CD14-positive monocyte (primary cell): ENCODE measurements at regions not wholly inside any gene's neighbourhood (a gene's known extent, or its start where the extent isn't known, plus 50 kb on each side); places are given as distances from the start of the nearest gene placed in this dataset.
"Not testable (repeated sequence)": the region's sequence is repeated elsewhere in the genome, so short reads cannot be mapped to it uniquely, and the experiment has no call there.

ENCODE experiments used
- DNase-seq, 3 donors: peaks; one replicate each; pipeline ENCODE4 v3.0.0-alpha.2; 2011 to 2022
- H2AFZ ChIP-seq: 2 replicates; pipeline ENCODE4 v1.6.0; 2012; ENCODE audit warnings: mild to moderate bottlenecking, low read depth, low read length, inconsistent platforms; ENCODE audit not compliant: insufficient read depth, poor library complexity, severe bottlenecking
- H3K27ac ChIP-seq, 2 donors: 1 replicate in 1 of 2; 2 replicates in 1 of 2; pipeline ENCODE4 v1.5.1; 2012 to 2013; ENCODE audit warnings: low read length in 2 of 2, control low read depth in 1 of 2, inconsistent platforms in 1 of 2, low read depth in 1 of 2, mild to moderate bottlenecking in 1 of 2
- H3K27me3 ChIP-seq, 2 donors: one replicate each; pipeline versions ENCODE4 v1.6.0 to v1.6.1; 2011 to 2013; ENCODE audit warnings: low read length in 2 of 2; ENCODE audit not compliant: control insufficient read depth in 2 of 2, insufficient read depth in 2 of 2
- H3K36me3 ChIP-seq, 2 donors: replicated peaks in 1 of 2; 1 replicate in 1 of 2; 2 replicates in 1 of 2; pipeline versions ENCODE4 v1.5.1 to v1.6.1; 2012 to 2013; ENCODE audit warnings: low read length in 2 of 2, control low read depth in 1 of 2, inconsistent platforms in 1 of 2, mild to moderate bottlenecking in 1 of 2; ENCODE audit not compliant: insufficient read depth in 2 of 2, control insufficient read depth in 1 of 2
- H3K4me1 ChIP-seq, 2 donors: 1 replicate in 1 of 2; 2 replicates in 1 of 2; pipeline versions ENCODE4 v1.5.1 to v1.6.1; 2012 to 2013; ENCODE audit warnings: low read length in 2 of 2, control low read depth in 1 of 2, inconsistent platforms in 1 of 2, mild to moderate bottlenecking in 1 of 2, moderate library complexity in 1 of 2; ENCODE audit not compliant: insufficient read depth in 2 of 2, control insufficient read depth in 1 of 2
- H3K4me2 ChIP-seq: replicated peaks from 2 replicates; pipeline ENCODE3; 2012; ENCODE audit warnings: low read length, moderate library complexity, mild to moderate bottlenecking; ENCODE audit not compliant: poor library complexity, severe bottlenecking; ENCODE audit errors: extremely low read depth
- H3K4me3 ChIP-seq, 3 experiments: fragments of 200-600 bp in 1 of 3; sonication (generic) in 1 of 3; replicated peaks in 1 of 3; 1 replicate in 2 of 3; 2 replicates in 1 of 3; pipeline ENCODE4 v1.5.1; 2011 to 2013; ENCODE audit warnings: low read length in 3 of 3, mild to moderate bottlenecking in 3 of 3, control low read depth in 2 of 3, low read depth in 2 of 3, inconsistent platforms in 1 of 3, moderate library complexity in 1 of 3
- H3K79me2 ChIP-seq: 2 replicates; pipeline ENCODE4 v1.6.0; 2012; ENCODE audit warnings: mild to moderate bottlenecking, control low read depth, inconsistent platforms, low read length, moderate library complexity; ENCODE audit not compliant: insufficient read depth
- H3K9ac ChIP-seq: 2 replicates; pipeline ENCODE4 v1.6.0; 2017; ENCODE audit warnings: low read length, mild to moderate bottlenecking; ENCODE audit not compliant: insufficient read depth, poor library complexity, severe bottlenecking
- H3K9me3 ChIP-seq, 2 donors: replicated peaks in 1 of 2; 1 replicate in 1 of 2; 2 replicates in 1 of 2; pipeline versions ENCODE4 v1.5.1 to v1.6.1; 2012 to 2013; ENCODE audit warnings: low read length in 2 of 2, control low read depth in 1 of 2; ENCODE audit not compliant: control insufficient read depth in 1 of 2, insufficient read depth in 1 of 2
- H4K20me1 ChIP-seq: 2 replicates; pipeline ENCODE4 v1.6.0; 2012; ENCODE audit warnings: mild to moderate bottlenecking, low read length, control low read depth, moderate library complexity; ENCODE audit not compliant: insufficient read depth
- H3K27ac Mint-ChIP-seq, 7 donors: one replicate each; pipeline ENCODE4 v1.8.0; 2020; ENCODE audit warnings: mild to moderate bottlenecking in 7 of 7, mixed read lengths in 7 of 7, moderate library complexity in 6 of 7, inconsistent platforms in 2 of 7
- H3K27me3 Mint-ChIP-seq, 3 donors: one replicate each; pipeline ENCODE4 v1.8.0; 2021 to 2022; ENCODE audit warnings: low read depth in 3 of 3, mild to moderate bottlenecking in 3 of 3, mixed read lengths in 3 of 3, moderate library complexity in 3 of 3, inconsistent platforms in 1 of 3
- H3K36me3 Mint-ChIP-seq, 2 donors: one replicate each; pipeline ENCODE4 v1.8.0; 2020; ENCODE audit warnings: mixed read lengths in 2 of 2, inconsistent platforms in 1 of 2, mild to moderate bottlenecking in 1 of 2
- H3K4me1 Mint-ChIP-seq: one replicate; pipeline ENCODE4 v1.8.0; 2020; ENCODE audit warnings: mild to moderate bottlenecking, mixed read lengths
- H3K4me3 Mint-ChIP-seq, 2 donors: one replicate each; pipeline ENCODE4 v1.8.0; 2020; ENCODE audit warnings: mild to moderate bottlenecking in 2 of 2, mixed read lengths in 2 of 2, moderate library complexity in 1 of 2
- H3K9me3 Mint-ChIP-seq, 7 donors: one replicate each; pipeline ENCODE4 v1.8.0; 2020 to 2022; ENCODE audit warnings: mixed read lengths in 7 of 7, mild to moderate bottlenecking in 6 of 7, moderate library complexity in 6 of 7, inconsistent platforms in 2 of 7
- WGBS: methylation state at CpG from one replicate; pipeline ENCODE4 v1.1.5; 2013; ENCODE audit warnings: missing lambda C conversion rate; ENCODE audit not compliant: insufficient coverage; 5-methylcytosine and 5-hydroxymethylcytosine counted together
- intact Hi-C, 2 donors: fragments of 100-400 bp; cut with micrococcal nuclease; formaldehyde crosslinking; loops; one replicate each; pipeline versions ENCODE4 v1.15.0 to v1.15.1; 2023
- TF ChIP-seq, protein P1 (sequence below): fragments of 200-600 bp; IDR thresholded peaks from one replicate; pipeline ENCODE4 v1.8.0; 2022; ENCODE audit warnings: antibody characterized with exemption, mild to moderate bottlenecking

DNA sequence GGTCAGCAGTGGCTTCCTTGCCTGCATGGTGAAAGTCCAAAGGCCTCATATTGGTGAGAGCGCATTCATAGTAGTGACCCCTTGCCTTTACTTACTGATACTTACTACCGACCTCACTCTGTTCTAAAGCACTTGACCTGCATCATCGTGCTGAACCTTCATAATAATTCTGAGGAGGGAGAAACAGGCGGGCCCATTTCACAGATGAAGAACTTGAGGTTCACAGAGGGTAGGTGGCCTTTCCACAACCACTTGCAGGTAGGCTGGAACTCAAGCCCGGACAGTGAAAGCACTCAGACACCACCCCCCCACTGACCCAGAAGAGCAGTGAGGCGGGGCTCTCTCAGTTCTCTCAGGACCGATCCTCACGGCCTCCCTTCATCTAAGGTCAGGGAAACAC lies 149.4 kb upstream of the CHST15 start:
- peaks cover 4 to 11% (median 7%) of the 10 kb centered on the region in 3 donors for H3K27me3 Mint-ChIP-seq
- WGBS = 96% methylated on average over 4 of the region's 8 CpGs

DNA sequence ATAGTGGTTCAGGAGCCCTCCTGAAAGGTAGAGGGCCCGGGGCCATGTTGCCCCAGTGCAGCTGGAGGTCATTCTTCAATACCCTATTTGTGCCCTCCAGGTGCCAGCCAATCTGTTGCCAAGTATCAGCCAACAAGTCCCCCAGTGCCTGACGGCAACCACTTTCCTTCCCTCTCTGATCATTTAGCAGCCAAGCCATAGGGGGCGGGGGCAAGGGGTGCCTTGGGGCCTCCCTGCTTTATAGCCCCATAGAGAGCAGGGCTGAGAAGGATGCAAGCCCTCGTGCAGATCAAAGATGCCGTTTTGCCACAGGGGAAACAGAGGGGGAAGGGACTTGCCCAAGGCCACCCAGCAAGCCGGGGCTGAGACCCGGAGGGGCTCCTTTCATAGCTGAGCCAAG lies 149.0 kb upstream of the CHST15 start:
- Histone ChIP-seq H3K27ac (no peak overlapping the region), H3K4me3 (no peak overlapping the region), H4K20me1 (no peaks in the 10 kb centered on the region), H3K9me3 (no peaks in the 10 kb centered on the region), H3K79me2 (no peaks in the 10 kb centered on the region), H3K36me3 (no peaks in the 10 kb centered on the region), H3K4me2 (no peak overlapping the region), H3K9ac (no peak overlapping the region), H2AFZ (no peak overlapping the region), H3K27me3 (no peaks in the 10 kb centered on the region), H3K4me1 (peaks cover 7 to 12% of the 10 kb centered on the region in 2 donors)
- peaks cover 1 to 12% (median 4%) of the 10 kb centered on the region in 7 donors for H3K9me3 Mint-ChIP-seq
- DNase-seq = no peak
- no peaks in the 10 kb centered on the region for H3K36me3 Mint-ChIP-seq
- 97% methylated on average over 7 of the region's 7 CpGs for WGBS
- intact Hi-C loops = no loop called here
- peaks cover 13% of the 10 kb centered on the region for H3K4me1 Mint-ChIP-seq
- H3K27ac Mint-ChIP-seq = no peak overlapping the region
- H3K4me3 Mint-ChIP-seq = no peak overlapping the region
- TF ChIP-seq, protein P1, sequence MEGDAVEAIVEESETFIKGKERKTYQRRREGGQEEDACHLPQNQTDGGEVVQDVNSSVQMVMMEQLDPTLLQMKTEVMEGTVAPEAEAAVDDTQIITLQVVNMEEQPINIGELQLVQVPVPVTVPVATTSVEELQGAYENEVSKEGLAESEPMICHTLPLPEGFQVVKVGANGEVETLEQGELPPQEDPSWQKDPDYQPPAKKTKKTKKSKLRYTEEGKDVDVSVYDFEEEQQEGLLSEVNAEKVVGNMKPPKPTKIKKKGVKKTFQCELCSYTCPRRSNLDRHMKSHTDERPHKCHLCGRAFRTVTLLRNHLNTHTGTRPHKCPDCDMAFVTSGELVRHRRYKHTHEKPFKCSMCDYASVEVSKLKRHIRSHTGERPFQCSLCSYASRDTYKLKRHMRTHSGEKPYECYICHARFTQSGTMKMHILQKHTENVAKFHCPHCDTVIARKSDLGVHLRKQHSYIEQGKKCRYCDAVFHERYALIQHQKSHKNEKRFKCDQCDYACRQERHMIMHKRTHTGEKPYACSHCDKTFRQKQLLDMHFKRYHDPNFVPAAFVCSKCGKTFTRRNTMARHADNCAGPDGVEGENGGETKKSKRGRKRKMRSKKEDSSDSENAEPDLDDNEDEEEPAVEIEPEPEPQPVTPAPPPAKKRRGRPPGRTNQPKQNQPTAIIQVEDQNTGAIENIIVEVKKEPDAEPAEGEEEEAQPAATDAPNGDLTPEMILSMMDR = no peak
- H3K27me3 Mint-ChIP-seq = peaks cover 4 to 8% (median 6%) of the 10 kb centered on the region in 3 donors

More for the DNA sequence above, 149.4 kb upstream of the CHST15 start:
- intact Hi-C loops = no loop called here
- Histone ChIP-seq H3K4me1 (peaks cover 7 to 12% of the 10 kb centered on the region in 2 donors), H3K79me2 (no peaks in the 10 kb centered on the region), H3K4me2 (no peak overlapping the region), H3K9ac (no peak overlapping the region), H3K27ac (no peak overlapping the region), H3K4me3 (no peak overlapping the region), H3K36me3 (no peaks in the 10 kb centered on the region), H3K27me3 (no peaks in the 10 kb centered on the region), H4K20me1 (no peaks in the 10 kb centered on the region), H2AFZ (no peak overlapping the region), H3K9me3 (no peaks in the 10 kb centered on the region)
- TF ChIP-seq, protein P1 = no peak
- Mint-ChIP-seq H3K4me3 (no peak overlapping the region), H3K36me3 (no peaks in the 10 kb centered on the region), H3K4me1 (peaks cover 14% of the 10 kb centered on the region), H3K27ac (no peak overlapping the region), H3K9me3 (peaks cover 1 to 12% (median 4%) of the 10 kb centered on the region in 7 donors)
- DNase-seq = no peak

DNA sequence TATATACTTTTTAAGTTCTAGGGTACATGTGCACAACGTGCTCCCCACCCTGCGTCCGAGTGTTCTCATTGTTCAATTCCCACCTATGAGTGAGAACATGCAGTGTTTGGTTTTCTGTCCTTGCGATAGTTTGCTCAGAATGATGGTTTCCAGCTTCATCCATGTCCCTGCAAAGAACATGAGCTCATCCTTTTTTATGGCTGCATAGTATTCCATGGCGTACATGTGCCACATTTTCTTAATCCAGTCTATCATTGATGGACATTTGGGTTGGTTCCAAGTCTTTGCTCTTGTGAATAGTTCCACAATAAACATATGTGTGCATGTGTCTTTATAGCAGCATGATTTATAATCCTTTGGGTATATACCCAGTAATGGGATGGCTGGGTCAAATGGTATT lies 148.1 kb upstream of the CHST15 start:
- H3K27ac Mint-ChIP-seq, H3K4me3 Mint-ChIP-seq, H2AFZ ChIP-seq, DNase-seq, H3K27ac ChIP-seq, H3K9me3 ChIP-seq, H4K20me1 ChIP-seq, H3K4me3 ChIP-seq, H3K4me2 ChIP-seq, H3K27me3 ChIP-seq, H3K36me3 Mint-ChIP-seq, intact Hi-C loops, H3K79me2 ChIP-seq, H3K9ac ChIP-seq, H3K9me3 Mint-ChIP-seq, H3K27me3 Mint-ChIP-seq, H3K36me3 ChIP-seq: not testable (repeated sequence)
- no CpG with 5 or more reads among the region's 5 CpGs for WGBS
- H3K4me1 Mint-ChIP-seq = peaks cover 13% of the 10 kb centered on the region
- H3K4me1 ChIP-seq = peaks cover 7 to 12% of the 10 kb centered on the region in 2 donors
